ENCODE measurements at regions not wholly inside any gene's neighbourhood (a gene's known extent, or its start where the extent isn't known, plus 50 kb on each side); places are given as distances from the start of the nearest gene placed in this dataset.

DNA sequence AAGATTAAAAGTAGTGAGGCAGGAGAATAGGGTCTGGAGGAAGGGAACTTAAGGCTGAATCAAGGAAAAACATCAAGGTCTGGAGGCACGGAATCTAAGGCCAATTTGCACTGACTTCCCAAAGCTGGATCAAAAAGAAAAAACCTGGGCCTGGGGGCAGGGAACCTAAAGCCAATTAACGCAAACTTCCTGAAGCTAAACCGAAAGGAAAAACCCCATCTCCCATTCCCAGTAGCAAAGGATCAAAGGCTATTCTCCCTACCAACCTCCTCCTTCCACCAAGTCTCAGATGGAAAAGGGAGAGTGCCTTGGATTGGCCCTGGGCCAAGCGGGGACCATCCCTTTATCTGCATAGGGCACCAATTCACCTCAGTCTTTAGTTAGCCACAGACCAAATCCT is 384.2 kb downstream of the GRIN2B start:
- TF ChIP-seq, protein P1, sequence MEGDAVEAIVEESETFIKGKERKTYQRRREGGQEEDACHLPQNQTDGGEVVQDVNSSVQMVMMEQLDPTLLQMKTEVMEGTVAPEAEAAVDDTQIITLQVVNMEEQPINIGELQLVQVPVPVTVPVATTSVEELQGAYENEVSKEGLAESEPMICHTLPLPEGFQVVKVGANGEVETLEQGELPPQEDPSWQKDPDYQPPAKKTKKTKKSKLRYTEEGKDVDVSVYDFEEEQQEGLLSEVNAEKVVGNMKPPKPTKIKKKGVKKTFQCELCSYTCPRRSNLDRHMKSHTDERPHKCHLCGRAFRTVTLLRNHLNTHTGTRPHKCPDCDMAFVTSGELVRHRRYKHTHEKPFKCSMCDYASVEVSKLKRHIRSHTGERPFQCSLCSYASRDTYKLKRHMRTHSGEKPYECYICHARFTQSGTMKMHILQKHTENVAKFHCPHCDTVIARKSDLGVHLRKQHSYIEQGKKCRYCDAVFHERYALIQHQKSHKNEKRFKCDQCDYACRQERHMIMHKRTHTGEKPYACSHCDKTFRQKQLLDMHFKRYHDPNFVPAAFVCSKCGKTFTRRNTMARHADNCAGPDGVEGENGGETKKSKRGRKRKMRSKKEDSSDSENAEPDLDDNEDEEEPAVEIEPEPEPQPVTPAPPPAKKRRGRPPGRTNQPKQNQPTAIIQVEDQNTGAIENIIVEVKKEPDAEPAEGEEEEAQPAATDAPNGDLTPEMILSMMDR (IDR thresholded peaks at IDR 0.05; ENCODE audit: extremely low read depth, insufficient read depth, missing control alignments) = no peak
- in situ Hi-C loops (cut with MboI; ENCODE audit: low pct_unique_long_range_greater_than_20kb, low sequenced_read_pairs, unreplicated experiment) = no loop called here
- DNase-seq (ENCODE audit: low spot score) = no peak

DNA sequence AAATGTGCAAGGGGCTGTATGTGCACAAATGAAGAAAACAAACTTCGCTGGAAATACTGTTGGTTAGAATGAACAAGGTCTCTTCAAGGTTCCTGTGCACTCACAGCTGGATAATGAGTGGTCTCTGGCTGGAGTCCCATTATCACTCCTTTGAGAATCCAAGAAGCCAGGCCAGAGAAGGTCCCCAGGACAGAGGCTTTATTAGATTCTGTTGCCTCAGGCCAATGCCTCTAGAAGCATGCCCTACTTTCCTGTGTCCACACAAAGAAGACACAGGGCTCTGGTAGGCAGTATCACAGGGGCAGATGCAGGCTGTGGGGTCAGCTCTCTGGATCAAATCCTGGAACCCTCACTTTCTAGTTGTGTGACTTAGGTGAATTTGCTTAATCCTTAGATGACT is 384.7 kb downstream of the GRIN2B start:
- in situ Hi-C loops (cut with MboI; ENCODE audit: low pct_unique_long_range_greater_than_20kb, low sequenced_read_pairs, unreplicated experiment) = no loop called here
- TF ChIP-seq, protein P1 (IDR thresholded peaks at IDR 0.05; ENCODE audit: extremely low read depth, insufficient read depth, missing control alignments) = no peak
- DNase-seq (ENCODE audit: low spot score) = no peak

DNA sequence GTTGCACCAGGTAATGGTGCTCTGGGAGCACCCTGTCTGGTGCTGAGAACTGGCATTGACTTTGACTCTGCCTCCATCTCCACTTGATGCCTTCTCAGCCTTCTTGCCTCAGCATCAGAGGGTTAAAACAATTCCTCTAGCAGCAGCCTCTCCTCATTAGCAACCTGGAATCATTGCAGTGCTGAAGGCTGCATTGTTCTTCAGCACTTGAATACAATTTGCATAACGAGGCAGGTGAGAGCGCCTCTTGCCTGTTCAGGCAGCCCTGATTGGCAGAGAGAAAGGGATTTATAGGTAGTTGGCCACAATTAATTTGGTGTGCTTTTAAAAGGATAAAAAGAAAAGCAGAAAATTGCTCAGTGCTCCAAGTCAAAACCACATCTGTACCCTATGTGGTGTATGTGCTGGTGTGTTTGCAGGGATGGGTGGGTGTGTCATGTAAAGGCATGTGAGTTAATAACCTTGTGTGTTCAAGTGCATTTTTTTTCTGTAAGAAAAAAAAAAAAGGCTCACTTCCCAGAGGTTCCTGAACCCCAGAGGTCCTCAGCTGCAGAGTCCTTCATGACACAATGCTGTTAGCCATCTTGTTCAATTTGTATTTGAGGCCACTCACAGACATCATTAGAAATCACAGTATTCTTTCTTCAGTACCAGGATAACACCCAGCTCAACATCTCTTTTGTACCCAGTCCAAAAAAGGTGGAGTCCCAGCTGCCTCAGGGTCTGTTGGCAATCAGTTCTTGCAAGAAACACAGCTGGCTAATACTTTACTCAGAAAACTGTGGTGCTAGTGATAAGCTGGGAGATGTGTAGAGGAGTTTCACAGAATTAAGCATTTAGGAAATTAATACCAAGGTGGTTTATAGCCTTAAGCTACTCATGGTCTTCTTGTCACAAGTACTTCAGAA is 385.6 kb downstream of the GRIN2B start:
- DNase-seq (ENCODE audit: low spot score) = no peak
- TF ChIP-seq, protein P1 (IDR thresholded peaks at IDR 0.05; ENCODE audit: extremely low read depth, insufficient read depth, missing control alignments) = no peak
- in situ Hi-C loops (cut with MboI; ENCODE audit: low pct_unique_long_range_greater_than_20kb, low sequenced_read_pairs, unreplicated experiment) = no loop called here

DNA sequence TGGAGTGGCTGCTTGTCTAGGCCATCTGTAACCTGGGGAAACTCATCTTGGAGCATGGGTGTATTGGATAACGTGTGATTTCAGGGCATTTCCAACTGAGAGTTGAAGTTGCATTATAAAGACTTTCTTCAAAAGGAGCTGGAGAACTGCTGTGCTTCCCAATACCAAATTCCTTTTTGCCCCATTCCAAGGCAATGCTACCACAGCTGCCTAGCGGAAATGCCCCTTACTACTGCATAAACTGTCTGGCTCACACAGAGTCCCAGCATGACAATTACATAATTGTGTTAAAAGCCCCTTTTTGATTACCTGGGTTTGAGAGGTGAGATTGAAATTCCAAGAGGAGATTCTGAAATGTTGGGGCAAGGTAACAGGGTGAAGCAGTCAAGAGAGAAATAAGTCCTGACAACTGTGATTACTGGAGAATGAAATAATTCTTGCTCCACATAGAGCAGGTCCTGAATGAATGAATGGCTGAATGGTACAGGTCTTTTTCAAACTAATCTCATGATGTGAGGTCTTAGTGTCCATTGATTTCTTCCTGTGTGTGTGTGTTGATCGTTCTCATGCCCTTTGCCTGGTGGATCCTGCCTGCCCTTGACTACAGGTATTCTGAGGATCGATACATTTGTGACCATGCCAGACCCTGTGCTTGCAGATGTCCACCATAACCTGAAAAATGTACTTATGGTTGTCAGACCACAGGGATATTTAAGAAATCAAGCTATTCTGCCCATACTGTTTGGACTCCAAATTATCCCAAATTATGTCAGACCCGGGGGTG is 386.5 kb downstream of the GRIN2B start:
- DNase-seq (ENCODE audit: low spot score) = no peak
- in situ Hi-C loops (cut with MboI; ENCODE audit: low pct_unique_long_range_greater_than_20kb, low sequenced_read_pairs, unreplicated experiment) = no loop called here
- TF ChIP-seq, protein P1 (IDR thresholded peaks at IDR 0.05; ENCODE audit: extremely low read depth, insufficient read depth, missing control alignments) = no peak

DNA sequence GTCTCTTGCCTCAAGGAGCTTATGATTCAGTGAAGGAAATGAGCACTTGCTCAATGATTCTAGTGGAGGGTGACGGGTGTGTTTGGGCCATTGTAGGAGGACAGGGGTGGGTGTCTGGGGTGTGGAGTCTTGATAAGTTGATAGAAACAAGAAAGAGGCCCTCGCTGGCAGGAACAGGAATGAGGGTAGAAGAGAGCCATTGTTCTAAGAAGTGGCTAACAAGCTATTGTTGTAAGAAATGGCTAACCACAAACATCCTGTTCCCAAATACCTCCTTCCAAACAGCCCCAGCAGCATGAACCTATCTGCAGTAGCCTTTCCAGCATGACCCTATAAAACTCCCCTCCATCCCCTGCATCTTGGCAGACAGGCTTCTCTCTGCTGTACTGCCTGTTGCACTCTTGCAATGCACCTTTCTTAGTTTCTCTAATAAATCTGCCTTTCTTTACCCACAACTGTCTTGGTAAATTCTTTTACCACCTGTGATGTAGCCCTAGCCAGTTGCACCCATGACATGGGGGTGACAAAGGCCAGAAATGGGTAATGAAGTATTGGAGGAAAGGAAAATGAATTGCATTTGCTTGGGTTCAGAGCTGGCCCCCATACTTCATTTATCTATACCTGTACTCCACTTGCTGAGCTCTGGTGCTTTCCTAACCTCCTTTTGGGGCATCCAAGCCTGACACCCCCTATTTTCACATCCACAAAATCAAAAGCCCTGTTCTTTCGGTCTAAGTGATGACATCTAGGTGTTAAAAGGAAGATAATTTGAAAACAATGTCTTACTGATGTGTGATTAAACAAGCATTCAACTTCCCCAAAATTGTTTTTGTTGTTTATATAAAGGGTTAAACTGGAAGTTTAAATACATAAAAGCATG is 389.1 kb downstream of the GRIN2B start:
- TF ChIP-seq, protein P1 (IDR thresholded peaks at IDR 0.05; ENCODE audit: extremely low read depth, insufficient read depth, missing control alignments) = no peak
- in situ Hi-C loops (cut with MboI; ENCODE audit: low pct_unique_long_range_greater_than_20kb, low sequenced_read_pairs, unreplicated experiment) = no loop called here
- DNase-seq (ENCODE audit: low spot score) = no peak

DNA sequence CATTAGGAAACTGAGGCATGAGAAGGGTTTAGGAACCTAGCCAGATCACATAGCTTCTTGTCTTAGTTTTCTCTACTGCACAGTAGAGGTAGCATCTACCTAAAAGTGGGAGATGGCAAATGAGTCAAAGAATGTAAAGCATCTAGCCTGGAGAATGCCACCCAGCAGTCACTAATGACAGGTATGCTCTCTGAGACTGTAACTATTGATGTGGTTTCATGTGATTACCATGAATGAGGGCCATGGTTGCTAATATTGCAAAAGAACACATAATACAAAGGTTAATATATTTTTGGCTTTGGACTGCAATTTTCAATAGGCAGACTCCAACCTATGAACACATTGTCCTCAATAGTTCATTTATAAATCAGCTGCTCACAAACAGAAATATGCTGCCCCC is 389.9 kb downstream of the GRIN2B start:
- DNase-seq (ENCODE audit: low spot score) = no peak
- TF ChIP-seq, protein P1 (IDR thresholded peaks at IDR 0.05; ENCODE audit: extremely low read depth, insufficient read depth, missing control alignments) = no peak
- in situ Hi-C loops (cut with MboI; ENCODE audit: low pct_unique_long_range_greater_than_20kb, low sequenced_read_pairs, unreplicated experiment) = no loop called here

Data from GM13977 (cell line).